IMR-90 (cell line): ENCODE measurements at regions not wholly inside any gene's neighbourhood (a gene's known extent, or its start where the extent isn't known, plus 50 kb on each side); places are given as distances from the start of the nearest gene placed in this dataset.

ENCODE experiments used
- BHLHE40 ChIP-seq: fragments of 150-350 bp; IDR thresholded peaks from 2 replicates; pipeline ENCODE4 v1.6.1; 2016; ENCODE audit warnings: mild to moderate bottlenecking, low read depth, low read length
- CEBPB ChIP-seq: IDR thresholded peaks from 2 replicates; pipeline ENCODE4 v1.6.1; 2012; ENCODE audit warnings: low read depth, low read length, improper control_type of control experiment
- CHD1 ChIP-seq: IDR thresholded peaks from 2 replicates; pipeline ENCODE4 v1.6.1; 2012; ENCODE audit warnings: low read depth, low read length, improper control_type of control experiment
- MAFK ChIP-seq: IDR thresholded peaks from 2 replicates; pipeline ENCODE4 v1.6.1; 2012; ENCODE audit warnings: low read depth, low read length, improper control_type of control experiment
- POLR2A ChIP-seq: IDR thresholded peaks from 2 replicates; pipeline ENCODE4 v1.6.1; 2012; ENCODE audit warnings: mild to moderate bottlenecking, low read depth, low read length
- RAD21 ChIP-seq: IDR thresholded peaks from 2 replicates; pipeline ENCODE4 v1.6.1; 2012; ENCODE audit warnings: low read length, improper control_type of control experiment
- RCOR1 ChIP-seq: IDR thresholded peaks from 2 replicates; pipeline ENCODE4 v1.6.1; 2012; ENCODE audit warnings: mild to moderate bottlenecking, low read length, improper control_type of control experiment; ENCODE audit not compliant: insufficient replicate concordance
- RFX5 ChIP-seq: IDR thresholded peaks from 2 replicates; pipeline ENCODE4 v1.8.0; 2012; ENCODE audit warnings: low read depth, mild to moderate bottlenecking, low read length, moderate library complexity
- SMC3 ChIP-seq: fragments of 150-350 bp; IDR thresholded peaks from 2 replicates; pipeline ENCODE4 v1.6.1; 2016; ENCODE audit warnings: low read depth, mild to moderate bottlenecking, antibody characterized with exemption, low read length, moderate library complexity
- TF ChIP-seq, protein P1 (sequence below): conservative IDR thresholded peaks from 2 replicates; pipeline ENCODE4 v1.5.1; 2012; ENCODE audit warnings: mild to moderate bottlenecking, low read depth, low read length, improper control_type of control experiment
- TF ChIP-seq, protein P2 (sequence below): fragments of 150-350 bp; IDR thresholded peaks from 2 replicates; pipeline ENCODE4 v1.6.1; 2017; ENCODE audit warnings: mild to moderate bottlenecking, antibody characterized with exemption, low read length, low read depth

DNA sequence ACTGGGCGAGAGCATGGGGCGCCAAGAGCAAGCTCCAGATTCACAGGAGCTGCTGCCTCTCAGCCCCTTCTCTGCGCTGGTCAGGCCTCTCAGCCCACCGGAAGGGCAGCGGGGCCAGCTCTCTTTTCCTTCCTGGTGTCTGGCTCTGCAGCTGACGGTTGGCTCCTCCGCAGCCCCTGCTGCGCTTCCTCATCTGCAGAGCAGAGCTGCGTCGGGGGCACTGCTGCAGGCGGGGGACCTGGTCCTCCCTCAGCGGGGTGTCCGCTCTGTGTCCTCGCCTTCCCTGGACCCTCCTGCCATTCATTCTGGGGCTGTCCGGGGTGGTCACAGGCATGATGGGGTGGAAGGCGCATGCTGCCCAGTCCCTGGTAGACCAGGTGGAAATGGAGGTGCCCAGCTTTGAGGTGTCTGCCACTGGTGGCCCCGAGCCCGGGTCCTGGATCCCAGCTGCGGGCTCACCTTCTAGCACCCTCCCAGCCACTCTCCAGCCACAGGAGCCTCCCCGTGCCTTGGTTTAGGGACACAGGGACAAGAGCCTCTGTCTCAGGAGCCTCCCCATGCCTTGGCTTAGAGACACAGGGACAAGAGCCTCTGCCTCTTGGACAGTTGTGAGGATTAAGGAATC lies 84.8 kb downstream of the IRF8 start:
- TF ChIP-seq, protein P1, sequence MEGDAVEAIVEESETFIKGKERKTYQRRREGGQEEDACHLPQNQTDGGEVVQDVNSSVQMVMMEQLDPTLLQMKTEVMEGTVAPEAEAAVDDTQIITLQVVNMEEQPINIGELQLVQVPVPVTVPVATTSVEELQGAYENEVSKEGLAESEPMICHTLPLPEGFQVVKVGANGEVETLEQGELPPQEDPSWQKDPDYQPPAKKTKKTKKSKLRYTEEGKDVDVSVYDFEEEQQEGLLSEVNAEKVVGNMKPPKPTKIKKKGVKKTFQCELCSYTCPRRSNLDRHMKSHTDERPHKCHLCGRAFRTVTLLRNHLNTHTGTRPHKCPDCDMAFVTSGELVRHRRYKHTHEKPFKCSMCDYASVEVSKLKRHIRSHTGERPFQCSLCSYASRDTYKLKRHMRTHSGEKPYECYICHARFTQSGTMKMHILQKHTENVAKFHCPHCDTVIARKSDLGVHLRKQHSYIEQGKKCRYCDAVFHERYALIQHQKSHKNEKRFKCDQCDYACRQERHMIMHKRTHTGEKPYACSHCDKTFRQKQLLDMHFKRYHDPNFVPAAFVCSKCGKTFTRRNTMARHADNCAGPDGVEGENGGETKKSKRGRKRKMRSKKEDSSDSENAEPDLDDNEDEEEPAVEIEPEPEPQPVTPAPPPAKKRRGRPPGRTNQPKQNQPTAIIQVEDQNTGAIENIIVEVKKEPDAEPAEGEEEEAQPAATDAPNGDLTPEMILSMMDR, result no peak
- TF ChIP-seq POLR2A (no peak), RAD21 (no peak), MAFK (no peak), CEBPB (no peak), BHLHE40 (no peak), CHD1 (no peak), RFX5 (no peak), RCOR1 (no peak), SMC3 (no peak)
- TF ChIP-seq, protein P2, sequence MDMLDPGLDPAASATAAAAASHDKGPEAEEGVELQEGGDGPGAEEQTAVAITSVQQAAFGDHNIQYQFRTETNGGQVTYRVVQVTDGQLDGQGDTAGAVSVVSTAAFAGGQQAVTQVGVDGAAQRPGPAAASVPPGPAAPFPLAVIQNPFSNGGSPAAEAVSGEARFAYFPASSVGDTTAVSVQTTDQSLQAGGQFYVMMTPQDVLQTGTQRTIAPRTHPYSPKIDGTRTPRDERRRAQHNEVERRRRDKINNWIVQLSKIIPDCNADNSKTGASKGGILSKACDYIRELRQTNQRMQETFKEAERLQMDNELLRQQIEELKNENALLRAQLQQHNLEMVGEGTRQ, result no peak
